Caco-2 (cell line): ENCODE measurements at regions not wholly inside any gene's neighbourhood (a gene's known extent, or its start where the extent isn't known, plus 50 kb on each side); places are given as distances from the start of the nearest gene placed in this dataset.

Source experiments
- BruUV-seq: library from RNA; stranded (reverse); fragments of 400-500 nt; replicated peaks from 2 replicates; lab custom pipeline; 2021; lab: Mats Ljungman, UMichigan
- CTCF ChIA-PET: fragments of 300-600 bp; sonication (Branson Sonifier 250); formaldehyde crosslinking; loops from one replicate; lab custom pipeline; 2022; ENCODE audit warnings: antibody characterized with exemption; lab: Charles Lee
- POLR2A ChIA-PET: fragments of 300-600 bp; sonication (Branson Sonifier 250); formaldehyde crosslinking; loops from one replicate; lab custom pipeline; 2022; ENCODE audit warnings: antibody characterized with exemption; lab: Charles Lee
- DNase-seq, 2 experiments: peaks; one replicate each; pipeline versions ENCODE4 v3.0.0 to v3.0.0-alpha.2; 2020 to 2022
- H3K27me3 ChIP-seq: replicated peaks from 2 replicates; pipeline ENCODE4 v1.6.0; 2011; ENCODE audit warnings: low read length; ENCODE audit not compliant: control insufficient read depth, insufficient read depth
- H3K36me3 ChIP-seq: 2 replicates; pipeline ENCODE4 v1.5.1; 2011; ENCODE audit warnings: low read length; ENCODE audit not compliant: control insufficient read depth, insufficient read depth
- H3K4me1 ChIP-seq: fragments of 250-450 bp; sonication (Bioruptor Pico); 2 replicates; pipeline ENCODE4 v1.5.1; 2020; ENCODE audit warnings: mild to moderate bottlenecking
- H3K4me3 ChIP-seq: 2 replicates; pipeline ENCODE4 v1.5.1; 2011; ENCODE audit warnings: low read depth, mild to moderate bottlenecking, control low read depth, low read length
- H3K9me3 ChIP-seq: fragments of 250-450 bp; sonication (Bioruptor Pico); 2 replicates; pipeline ENCODE4 v1.5.1; 2020; ENCODE audit warnings: mild to moderate bottlenecking, moderate library complexity
- H3K27ac Mint-ChIP-seq: one replicate; pipeline ENCODE4 v1.8.0; 2022; ENCODE audit warnings: mixed read lengths; ENCODE audit not compliant: unreplicated experiment
- H3K27me3 Mint-ChIP-seq: one replicate; pipeline ENCODE4 v1.8.0; 2022; ENCODE audit warnings: mixed read lengths; ENCODE audit not compliant: insufficient read depth, unreplicated experiment
- H3K36me3 Mint-ChIP-seq: one replicate; pipeline ENCODE4 v1.8.0; 2022; ENCODE audit warnings: mild to moderate bottlenecking, mixed read lengths; ENCODE audit not compliant: insufficient read depth, unreplicated experiment
- H3K4me1 Mint-ChIP-seq: one replicate; pipeline ENCODE4 v1.8.0; 2022; ENCODE audit warnings: low read depth, mixed read lengths; ENCODE audit not compliant: unreplicated experiment
- H3K4me3 Mint-ChIP-seq: one replicate; pipeline ENCODE4 v1.8.0; 2022; ENCODE audit warnings: mild to moderate bottlenecking, moderate library complexity, mixed read lengths; ENCODE audit not compliant: unreplicated experiment
- H3K9me3 Mint-ChIP-seq: one replicate; pipeline ENCODE4 v1.8.0; 2022; ENCODE audit warnings: mixed read lengths; ENCODE audit not compliant: unreplicated experiment
- CTCF ChIP-seq, 2 experiments: fragments of 200-600 bp in 1 of 2; IDR thresholded peaks; 1 replicate in 1 of 2; 2 replicates in 1 of 2; pipeline versions ENCODE4 v1.5.1 to v1.8.0; 2011 to 2022; ENCODE audit warnings: antibody characterized with exemption in 1 of 2, control low read depth in 1 of 2, inconsistent platforms in 1 of 2, low read depth in 1 of 2, low read length in 1 of 2, mild to moderate bottlenecking in 1 of 2, moderate library complexity in 1 of 2; ENCODE audit not compliant: insufficient read depth in 1 of 2, severe bottlenecking in 1 of 2, unreplicated experiment in 1 of 2
- intact Hi-C: fragments of 100-400 bp; cut with micrococcal nuclease; formaldehyde crosslinking; loops from one replicate; pipeline ENCODE4 v1.10.0; 2022; ENCODE audit not compliant: unreplicated experiment

- H3K9me3 Mint-ChIP-seq: no peaks in the 10 kb centered on the region
- no TSS peak for BruUV-seq
- POLR2A ChIA-PET: no interaction called here
- no peak for TF ChIP-seq CTCF (IDR thresholded peaks at IDR 0.05; ENCODE audit: insufficient read depth in 1 of 2, low read depth in 1 of 2, low read length in 1 of 2, severe bottlenecking in 1 of 2, unreplicated experiment in 1 of 2)
- DNase-seq: no peak
- no peaks in the 10 kb centered on the region for H3K36me3 Mint-ChIP-seq
- peaks cover 23% of the 10 kb centered on the region for H3K27me3 Mint-ChIP-seq
- Histone ChIP-seq H3K4me3 (no peak overlapping the region), H3K27me3 (no peaks in the 10 kb centered on the region; the same call in 1 of the 2 replicates), H3K36me3 (no peaks in the 10 kb centered on the region), H3K4me1 (no peaks in the 10 kb centered on the region), H3K9me3 (no peaks in the 10 kb centered on the region)
- H3K4me3 Mint-ChIP-seq: no peak overlapping the region
- no peak overlapping the region for H3K27ac Mint-ChIP-seq
- no peaks in the 10 kb centered on the region for H3K4me1 Mint-ChIP-seq
- intact Hi-C loops: no loop called here
- CTCF ChIA-PET: no interaction called here
Measured at GRCh38 chr11:134624166-134624920, 212.3 kb upstream of the B3GAT1 start.

- no peaks in the 10 kb centered on the region; the same call in 1 of the 2 replicates for H3K27me3 ChIP-seq
- H3K4me3 ChIP-seq: no peak overlapping the region
- Mint-ChIP-seq H3K27ac (no peak overlapping the region), H3K4me1 (no peaks in the 10 kb centered on the region), H3K4me3 (no peak overlapping the region), H3K9me3 (no peaks in the 10 kb centered on the region), H3K36me3 (no peaks in the 10 kb centered on the region), H3K27me3 (peaks cover 23% of the 10 kb centered on the region)
- H3K4me1 ChIP-seq: no peaks in the 10 kb centered on the region
- H3K9me3 ChIP-seq: no peaks in the 10 kb centered on the region
- TF ChIP-seq CTCF (IDR thresholded peaks at IDR 0.05; ENCODE audit: insufficient read depth in 1 of 2, low read depth in 1 of 2, low read length in 1 of 2, severe bottlenecking in 1 of 2, unreplicated experiment in 1 of 2): no peak
- ChIA-PET POLR2A (no interaction called here), CTCF (no interaction called here)
- intact Hi-C loops: loop anchor here (1.0 kb wide), 1 partner anchor 42 kb away; no protein-coding TSS in a partner anchor
- no TSS peak for BruUV-seq
- DNase-seq: no peak
- no peaks in the 10 kb centered on the region for H3K36me3 ChIP-seq
Measured at GRCh38 chr11:134623711-134624110, 211.7 kb upstream of the B3GAT1 start.

DNA sequence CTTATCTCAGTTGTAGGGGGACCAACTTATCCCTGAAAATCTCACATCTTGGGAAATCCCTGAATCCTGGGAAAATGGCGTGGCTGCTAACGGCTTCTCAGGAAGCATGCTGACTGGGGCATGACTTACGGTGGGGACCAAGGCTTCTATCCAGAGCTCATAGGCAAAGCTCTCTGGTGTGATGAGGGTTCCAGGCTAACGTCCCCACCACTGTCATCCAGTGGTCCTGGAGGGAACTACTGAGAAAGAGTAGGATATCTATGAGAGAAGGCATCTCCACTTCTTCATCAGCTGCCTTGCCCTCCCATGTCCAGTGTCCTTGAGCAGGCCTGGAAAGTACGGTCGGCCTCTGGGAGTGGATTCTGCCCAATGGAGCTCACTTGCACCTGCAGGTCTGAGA, 210.4 kb upstream of the B3GAT1 start:
- POLR2A ChIA-PET: no interaction called here
- Mint-ChIP-seq H3K4me3 (no peak overlapping the region), H3K27ac (no peak overlapping the region), H3K36me3 (no peaks in the 10 kb centered on the region), H3K4me1 (no peaks in the 10 kb centered on the region), H3K9me3 (no peaks in the 10 kb centered on the region), H3K27me3 (peaks cover 16% of the 10 kb centered on the region)
- intact Hi-C loops: no loop called here
- DNase-seq: no peak
- H3K4me1 ChIP-seq: no peaks in the 10 kb centered on the region
- no peak for TF ChIP-seq CTCF (IDR thresholded peaks at IDR 0.05; ENCODE audit: insufficient read depth in 1 of 2, low read depth in 1 of 2, low read length in 1 of 2, severe bottlenecking in 1 of 2, unreplicated experiment in 1 of 2)
- H3K27me3 ChIP-seq: no peaks in the 10 kb centered on the region
- H3K9me3 ChIP-seq: no peaks in the 10 kb centered on the region
- H3K36me3 ChIP-seq: no peaks in the 10 kb centered on the region
- CTCF ChIA-PET: interaction anchor here (0.8 to 1.2 kb wide), 3 partner anchors 12 to 246 kb away, joined by 3 to 9 read pairs (median 5); no protein-coding TSS in a partner anchor
- no peak overlapping the region for H3K4me3 ChIP-seq
- BruUV-seq: no TSS peak
